GM12864 (cell line): ENCODE measurements at regions not wholly inside any gene's neighbourhood (a gene's known extent, or its start where the extent isn't known, plus 50 kb on each side); places are given as distances from the start of the nearest gene placed in this dataset.

Experiments
- DNase-seq: peaks from one replicate; pipeline ENCODE4 v3.0.0-alpha.2; 2011; ENCODE audit warnings: low read depth
- H3K4me3 ChIP-seq: 2 replicates; pipeline ENCODE4 v1.5.1; 2011; ENCODE audit warnings: mild to moderate bottlenecking, low read depth, low read length, control low read depth
- CTCF ChIP-seq: IDR thresholded peaks from 2 replicates; pipeline ENCODE4 v1.5.1; 2011; ENCODE audit warnings: low read depth, mild to moderate bottlenecking, moderate library complexity, low read length, control low read depth, inconsistent platforms; ENCODE audit errors: missing control alignments

- DNase-seq: no peak
- no peak overlapping the region for H3K4me3 ChIP-seq
- no peak for TF ChIP-seq CTCF
Observed at GRCh38 chr11:109017489-109017888, 352.6 kb downstream of the DDX10 start.

GRCh38 chr11:109018639-109019038, 353.8 kb downstream of the DDX10 start:
- no peak for TF ChIP-seq CTCF
- no peak overlapping the region for H3K4me3 ChIP-seq
- DNase-seq: no peak

GRCh38 chr11:109019342-109019936, 354.6 kb downstream of the DDX10 start:
- H3K4me3 ChIP-seq: no peak overlapping the region
- no peak for DNase-seq
- TF ChIP-seq CTCF: no peak

- no peak for DNase-seq
- H3K4me3 ChIP-seq: no peak overlapping the region
- TF ChIP-seq CTCF: no peak
Observed at GRCh38 chr11:109023036-109023435, 358.2 kb downstream of the DDX10 start.

GRCh38 chr11:109026891-109027489, 362.1 kb downstream of the DDX10 start:
- DNase-seq: no peak
- no peak overlapping the region for H3K4me3 ChIP-seq
- TF ChIP-seq CTCF: no peak

GRCh38 chr11:109027851-109028250, 363.0 kb downstream of the DDX10 start:
- no peak overlapping the region for H3K4me3 ChIP-seq
- TF ChIP-seq CTCF: no peak
- no peak for DNase-seq

- DNase-seq: no peak
- no peak for TF ChIP-seq CTCF
- H3K4me3 ChIP-seq: no peak overlapping the region
Observed at GRCh38 chr11:109029927-109030326, 365.1 kb downstream of the DDX10 start.
